Stimulated activated CD4-positive, alpha-beta T cell treated with anti-CD3 and anti-CD28 coated beads, Interleukin-1b, Interleukin-23, amount 100 ng/mL, for 48 hours (primary cell): ENCODE measurements at regions not wholly inside any gene's neighbourhood (a gene's known extent, or its start where the extent isn't known, plus 50 kb on each side); places are given as distances from the start of the nearest gene placed in this dataset.

Experiments used
- DNase-seq: peaks from one replicate; pipeline ENCODE4 v3.0.0-alpha.2; 2020

DNA sequence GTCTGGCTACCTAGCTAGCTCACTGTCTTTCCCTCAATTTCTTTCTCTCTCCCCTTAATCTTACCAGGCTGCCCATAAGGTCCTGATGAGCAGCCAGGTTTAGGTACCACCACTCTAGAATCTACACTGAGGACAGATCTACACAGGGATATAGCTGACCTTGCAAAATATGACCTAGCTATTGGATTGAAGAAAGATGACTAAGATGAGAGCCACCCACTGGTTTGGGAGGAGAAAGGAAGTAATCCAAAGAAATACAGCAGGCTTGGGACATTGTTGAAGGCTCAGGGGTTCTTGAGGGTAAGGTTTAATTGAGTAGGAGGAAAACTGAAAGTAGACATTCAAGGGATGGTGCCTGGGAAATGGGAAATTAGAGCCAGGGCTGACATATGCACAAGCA lies 142.0 kb upstream of the TMC3 start:
- no peak for DNase-seq

DNA sequence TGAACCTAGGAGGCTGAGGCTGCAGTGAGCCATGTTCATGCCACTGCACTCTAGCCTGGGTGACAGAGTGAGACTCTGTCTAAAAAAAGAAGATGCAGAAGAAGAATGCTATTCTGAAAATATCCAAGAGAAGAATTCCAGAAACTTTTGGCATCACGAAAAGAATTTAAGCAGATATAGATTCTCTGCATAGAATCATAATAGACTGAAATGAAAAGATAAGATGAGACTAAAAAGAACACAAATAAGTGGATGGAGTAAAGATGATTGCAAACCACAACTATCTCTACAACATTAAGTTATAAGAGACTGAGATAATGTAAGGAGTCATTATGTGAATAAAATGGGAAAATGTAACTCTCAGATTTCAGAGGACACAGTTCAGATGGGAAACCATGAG lies 140.7 kb upstream of the TMC3 start:
- DNase-seq = no peak

DNA sequence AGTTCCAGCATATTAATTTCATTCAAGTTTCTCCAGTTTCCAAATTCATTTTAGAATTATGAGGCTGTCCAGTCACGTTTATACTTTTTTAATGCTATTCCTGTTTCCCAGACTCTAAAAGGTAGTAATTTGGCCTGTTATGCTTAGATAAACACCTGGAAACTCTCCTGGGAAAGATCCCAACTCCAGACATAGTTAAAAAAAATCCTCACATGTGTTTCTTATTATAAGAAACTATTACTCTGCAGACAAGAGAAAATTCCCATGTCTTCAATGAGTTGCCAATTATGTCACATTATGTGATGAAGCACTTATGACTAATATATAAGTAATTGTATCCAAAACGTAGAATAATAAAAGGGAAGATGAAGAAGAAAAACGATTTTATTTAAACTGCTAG lies 137.1 kb upstream of the TMC3 start:
- DNase-seq = no peak

DNA sequence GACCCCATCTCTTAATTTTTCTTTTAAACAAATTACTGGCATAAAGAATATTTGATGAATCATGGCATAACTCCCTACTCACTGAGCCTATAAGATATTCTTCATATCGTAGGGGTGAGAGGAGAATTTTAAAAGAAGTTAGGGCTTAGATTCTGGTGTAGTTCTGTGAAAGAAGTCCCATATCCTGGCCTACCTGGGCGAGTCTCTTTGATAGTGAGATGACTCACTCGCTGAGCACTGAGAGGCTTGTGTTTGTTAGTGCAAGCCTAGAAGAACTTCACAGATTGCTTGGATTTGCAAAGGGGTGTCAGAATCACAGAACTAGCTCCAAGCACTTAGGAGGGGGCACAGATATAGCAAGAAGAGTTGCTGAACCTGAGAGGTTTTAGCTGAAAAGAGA lies 133.8 kb upstream of the TMC3 start:
- no peak for DNase-seq

DNA sequence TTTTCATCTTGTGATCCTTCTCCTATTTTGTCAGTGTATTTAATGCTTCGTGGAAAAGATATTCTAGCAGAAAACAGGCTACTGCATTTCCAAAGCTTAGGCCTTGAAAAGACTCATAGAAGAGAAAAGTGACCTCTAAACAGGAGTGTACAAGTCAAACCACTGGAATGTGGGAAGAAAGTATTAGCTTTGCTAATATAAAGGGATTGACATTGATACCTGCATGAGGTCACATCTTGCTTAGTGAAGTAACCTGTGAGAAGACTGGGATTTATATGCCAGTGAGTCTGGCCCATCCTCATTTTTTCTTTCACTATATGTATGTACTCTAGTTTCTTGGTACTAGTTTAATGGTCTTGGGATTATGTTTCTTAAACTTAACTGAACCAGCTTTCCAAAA lies 132.9 kb upstream of the TMC3 start:
- no peak for DNase-seq

DNA sequence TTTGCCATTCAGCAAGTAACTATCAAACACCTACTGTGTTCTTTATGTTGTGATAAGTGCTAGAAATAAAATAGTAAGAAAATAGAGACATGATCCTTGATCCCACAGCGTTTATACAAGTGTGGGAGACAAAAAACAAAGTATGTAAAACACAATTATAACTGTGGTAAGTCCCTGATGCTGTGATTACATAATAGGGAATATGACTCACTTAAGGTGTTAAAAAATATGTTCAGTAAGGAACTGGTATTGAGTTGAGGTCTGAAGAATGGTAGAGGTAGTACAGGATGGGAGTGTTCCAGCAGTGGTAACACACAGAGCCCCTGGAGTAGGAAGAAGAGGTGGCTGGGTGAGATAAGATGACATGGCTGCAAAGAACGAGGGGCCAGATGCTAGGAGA lies 132.1 kb upstream of the TMC3 start:
- DNase-seq = no peak

DNA sequence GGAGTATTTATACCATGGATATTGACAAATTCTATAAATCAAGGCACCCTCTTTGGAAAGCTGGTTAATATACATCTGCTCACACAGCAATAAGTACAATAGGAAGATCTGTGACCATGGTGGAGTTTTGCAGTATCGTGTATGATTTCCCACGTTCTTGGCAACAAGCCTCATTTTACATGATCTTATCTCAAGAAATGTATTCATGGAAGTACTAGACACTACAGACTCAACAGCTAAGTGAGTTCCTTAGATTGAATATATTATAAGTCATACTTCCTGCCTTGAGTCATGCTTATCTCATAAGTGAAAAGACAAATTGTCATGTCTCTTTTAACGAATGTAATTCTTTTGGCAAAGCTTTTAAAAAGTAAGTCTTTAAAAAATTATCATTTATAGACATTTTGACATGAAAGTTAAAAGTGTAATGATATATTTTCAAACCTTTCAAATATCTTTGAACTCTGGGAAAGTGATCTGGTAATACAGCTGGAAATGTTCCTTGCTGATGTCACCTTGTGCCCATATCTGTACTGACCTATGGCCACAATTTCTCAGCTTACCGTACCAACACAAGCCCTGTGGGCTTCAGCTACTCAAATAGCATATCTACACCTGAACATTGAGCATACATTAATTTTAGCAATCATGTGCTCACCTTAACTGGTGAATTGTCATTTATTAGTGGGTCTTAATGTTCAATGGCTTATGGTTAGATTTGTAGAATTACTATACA lies 130.3 kb upstream of the TMC3 start:
- DNase-seq = no peak

DNA sequence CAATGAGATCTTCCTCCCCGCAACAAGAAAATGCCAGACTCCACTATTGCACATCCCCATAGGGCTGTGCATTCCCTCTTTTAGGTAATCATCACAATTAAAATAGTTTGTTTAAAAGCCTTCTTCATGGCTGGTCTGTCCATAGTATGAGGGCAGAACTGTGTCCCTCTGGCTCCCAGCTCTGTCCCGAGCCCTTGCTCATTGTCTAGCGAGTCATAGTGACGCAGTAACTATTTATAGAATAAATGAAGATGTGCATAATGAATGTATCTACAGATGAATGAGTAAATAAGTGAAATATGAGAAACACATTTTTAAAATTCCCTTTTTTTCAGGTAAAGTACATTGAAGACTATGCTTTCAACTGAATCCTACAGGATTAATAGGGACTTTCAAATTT lies 128.4 kb upstream of the TMC3 start:
- DNase-seq = no peak

DNA sequence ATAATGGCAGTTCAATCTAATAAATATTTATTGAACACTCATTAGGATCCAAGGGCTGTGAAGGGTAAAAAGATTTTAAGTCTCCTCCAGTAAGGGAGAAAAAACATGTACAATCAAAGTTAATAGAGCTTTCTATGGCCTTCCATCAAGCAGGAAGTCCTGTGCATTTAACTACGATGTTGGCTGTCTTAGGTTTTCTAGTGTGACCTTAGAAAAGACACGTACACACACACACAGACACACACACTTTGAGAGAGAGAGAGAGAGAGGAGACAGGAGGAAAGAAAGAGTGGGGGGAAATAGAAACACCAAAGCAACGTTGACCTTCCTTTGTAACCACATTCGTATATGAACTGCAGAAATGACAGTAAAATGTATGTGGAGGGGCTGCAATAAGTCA lies 126.1 kb upstream of the TMC3 start:
- no peak for DNase-seq

DNA sequence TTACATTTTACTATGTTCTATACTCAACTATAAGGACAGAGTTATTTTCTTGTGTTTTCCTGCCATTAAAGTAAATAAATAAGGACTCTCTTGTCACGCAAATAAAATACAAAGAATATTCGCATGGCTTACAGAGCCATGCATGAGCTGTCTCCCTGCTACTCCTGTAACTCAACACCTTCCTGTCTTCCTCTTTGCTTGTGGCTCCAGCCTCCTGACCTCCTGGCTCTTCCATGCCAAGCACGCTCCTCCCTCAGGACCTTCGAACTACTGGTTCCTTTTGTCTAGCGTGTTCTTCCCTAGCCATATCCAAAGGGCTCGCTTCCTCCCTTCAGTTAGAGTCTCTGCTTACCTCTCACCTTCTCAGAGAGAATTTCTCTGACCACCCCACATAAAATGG lies 124.3 kb upstream of the TMC3 start:
- DNase-seq = no peak

DNA sequence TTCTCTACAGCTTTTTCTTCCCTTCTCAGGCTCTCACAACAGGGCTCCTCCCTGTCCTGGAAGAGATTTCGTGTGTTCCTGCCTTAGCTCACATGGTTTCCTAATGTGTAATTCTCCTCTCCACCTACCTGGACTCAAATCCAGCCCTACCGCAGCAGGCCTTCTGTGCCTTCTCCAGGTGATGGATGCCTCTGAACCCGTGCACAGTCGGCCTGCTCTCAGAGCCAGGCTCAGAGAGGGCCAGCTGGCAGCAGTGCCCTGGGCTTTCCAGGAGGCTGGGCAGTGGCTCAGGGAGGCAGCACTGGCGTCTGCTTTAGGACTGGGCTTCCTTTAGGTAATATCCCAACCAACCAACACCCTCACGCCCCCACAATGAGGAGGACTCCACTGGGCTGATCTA lies 123.2 kb upstream of the TMC3 start:
- no peak for DNase-seq

DNA sequence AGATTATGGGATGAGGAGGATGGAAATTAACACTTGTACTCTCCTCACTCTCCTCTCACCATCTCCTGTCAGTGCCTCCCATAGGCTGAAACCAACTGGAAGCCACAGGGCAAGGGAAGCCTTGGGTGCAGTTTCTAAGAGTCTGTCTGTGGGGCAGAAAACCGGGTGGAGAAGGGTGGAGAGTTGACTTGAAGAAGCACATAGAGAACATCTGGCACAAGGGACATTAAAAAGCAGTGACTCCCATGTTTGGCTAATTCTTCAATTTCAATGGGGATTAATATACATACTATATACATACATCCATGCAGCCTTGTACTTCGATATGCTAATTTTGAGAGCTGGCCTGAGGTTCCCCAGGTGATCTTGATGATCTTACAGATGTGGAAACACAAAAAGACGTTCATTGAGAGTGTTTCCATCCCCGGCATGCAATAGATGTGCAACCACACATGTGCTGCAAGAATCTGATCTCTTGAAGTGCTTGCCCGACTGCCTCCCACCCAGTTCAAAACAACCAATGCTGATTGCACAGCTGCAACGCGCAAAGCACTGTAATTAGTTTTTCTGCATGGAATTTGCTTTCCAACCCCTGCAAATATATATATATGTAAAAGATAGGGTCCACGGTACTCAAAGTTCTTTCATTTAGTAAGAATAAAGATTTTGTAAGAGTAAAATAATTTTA lies 121.9 kb upstream of the TMC3 start:
- no peak for DNase-seq

DNA sequence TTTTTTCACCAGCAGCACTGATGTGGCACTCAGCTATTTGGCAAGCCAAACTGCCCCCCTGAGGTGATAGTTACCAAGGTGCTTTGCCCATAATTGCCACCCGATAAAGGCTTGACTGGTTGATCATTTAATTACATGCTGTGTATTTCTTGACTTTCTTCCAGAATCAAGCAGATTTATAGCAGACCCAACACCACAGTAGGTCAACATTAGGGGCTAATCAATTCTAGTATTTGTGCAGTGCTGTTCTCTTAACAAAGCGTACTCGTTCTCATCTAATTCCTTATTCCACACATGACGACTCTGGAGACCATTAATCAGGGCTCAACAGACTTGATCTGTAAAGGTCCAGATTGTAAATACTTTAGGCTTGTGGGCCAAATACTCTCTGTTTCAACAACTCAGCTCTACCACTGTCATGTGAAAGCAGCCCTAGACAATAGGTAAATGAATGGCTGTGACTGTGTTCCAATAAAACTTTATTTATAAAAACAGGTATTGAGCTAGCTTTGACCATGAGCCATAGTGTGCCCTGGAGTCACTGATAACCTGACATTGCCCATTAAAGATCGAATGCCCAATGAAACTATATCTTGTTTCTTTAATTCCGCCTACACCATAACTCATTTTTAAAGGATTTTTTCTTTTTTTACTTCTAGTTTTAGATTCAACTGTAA lies 119.1 kb upstream of the TMC3 start:
- DNase-seq = no peak

DNA sequence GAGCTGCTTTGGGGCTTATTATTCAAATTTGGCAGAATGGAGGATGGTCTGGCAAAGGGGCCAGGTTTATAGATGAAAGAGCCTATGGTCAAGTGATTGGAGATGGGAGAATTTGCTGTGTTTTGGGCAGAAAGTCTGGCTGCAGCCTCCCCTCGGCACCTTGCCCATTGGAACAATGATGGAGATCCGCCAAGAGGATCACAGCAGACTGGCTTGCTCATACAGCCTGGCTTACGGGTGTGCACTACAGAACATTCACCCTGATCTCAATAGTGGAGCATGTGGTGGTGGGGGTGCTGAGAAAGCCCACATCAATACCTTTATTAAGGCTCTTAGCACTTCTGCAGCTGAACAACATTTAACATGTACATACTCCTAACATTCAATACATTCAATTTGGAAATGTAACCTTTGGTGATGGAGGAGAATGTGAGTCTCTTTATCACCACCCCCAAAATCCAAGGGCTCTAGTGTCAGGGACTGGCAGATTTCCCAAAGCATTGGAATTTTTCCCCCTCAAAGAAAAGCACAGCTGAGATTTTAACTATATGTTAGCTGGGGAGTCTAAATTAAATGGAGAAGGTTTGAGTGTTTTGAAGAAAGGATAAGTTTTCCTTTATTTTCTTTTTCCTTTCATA lies 118.4 kb upstream of the TMC3 start:
- no peak for DNase-seq

DNA sequence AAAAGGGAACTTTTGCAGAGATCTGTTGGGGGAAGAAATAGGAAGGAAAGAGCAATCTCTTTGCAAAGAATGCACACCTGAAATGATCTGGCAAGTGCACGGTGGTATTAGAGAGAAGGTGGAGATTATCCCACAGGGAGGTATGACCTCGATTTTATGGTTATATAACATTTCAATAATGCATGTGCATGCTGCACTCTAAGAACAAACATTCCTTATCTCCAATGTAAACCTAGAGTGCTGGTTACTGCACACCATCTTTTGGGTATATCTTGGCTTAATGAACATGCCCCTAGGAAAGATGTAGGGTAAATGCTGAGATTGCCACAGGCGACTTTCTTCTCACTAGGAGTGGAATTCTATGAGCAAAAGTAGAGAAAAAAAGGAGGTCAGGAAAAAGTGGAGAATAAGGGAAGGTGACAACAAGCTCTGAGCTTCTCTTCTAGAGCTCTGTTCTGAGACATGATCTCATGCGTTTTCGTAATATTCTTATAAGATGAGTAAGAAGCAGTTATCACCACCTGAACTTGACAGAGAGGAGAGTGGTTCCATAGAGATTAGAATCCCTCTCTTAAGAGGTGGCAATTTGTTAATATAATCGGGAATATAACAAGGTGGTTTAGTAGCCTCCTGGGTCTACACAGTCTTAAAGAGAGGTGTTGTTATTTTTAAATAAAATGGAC lies 117.5 kb upstream of the TMC3 start:
- no peak for DNase-seq

DNA sequence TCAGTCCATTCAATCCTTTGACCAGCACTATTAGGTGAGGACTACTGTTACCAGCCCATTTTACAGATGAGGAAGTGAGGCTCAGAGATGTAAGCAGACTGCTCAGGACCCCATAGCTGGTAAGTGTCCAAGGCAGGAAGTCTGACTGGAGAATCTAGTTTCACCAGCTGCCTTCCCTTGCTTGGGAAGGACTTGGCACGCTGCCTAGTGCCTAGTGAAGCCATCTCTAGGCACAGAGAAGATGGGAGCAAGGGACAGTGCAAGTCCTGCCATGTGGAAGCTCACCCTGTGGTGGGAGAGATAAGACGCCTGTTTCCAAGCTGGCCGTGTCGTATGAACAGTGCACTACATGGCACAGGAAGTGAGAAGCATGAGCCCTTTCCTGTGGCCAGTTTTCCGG lies 111.8 kb upstream of the TMC3 start:
- DNase-seq = no peak

DNA sequence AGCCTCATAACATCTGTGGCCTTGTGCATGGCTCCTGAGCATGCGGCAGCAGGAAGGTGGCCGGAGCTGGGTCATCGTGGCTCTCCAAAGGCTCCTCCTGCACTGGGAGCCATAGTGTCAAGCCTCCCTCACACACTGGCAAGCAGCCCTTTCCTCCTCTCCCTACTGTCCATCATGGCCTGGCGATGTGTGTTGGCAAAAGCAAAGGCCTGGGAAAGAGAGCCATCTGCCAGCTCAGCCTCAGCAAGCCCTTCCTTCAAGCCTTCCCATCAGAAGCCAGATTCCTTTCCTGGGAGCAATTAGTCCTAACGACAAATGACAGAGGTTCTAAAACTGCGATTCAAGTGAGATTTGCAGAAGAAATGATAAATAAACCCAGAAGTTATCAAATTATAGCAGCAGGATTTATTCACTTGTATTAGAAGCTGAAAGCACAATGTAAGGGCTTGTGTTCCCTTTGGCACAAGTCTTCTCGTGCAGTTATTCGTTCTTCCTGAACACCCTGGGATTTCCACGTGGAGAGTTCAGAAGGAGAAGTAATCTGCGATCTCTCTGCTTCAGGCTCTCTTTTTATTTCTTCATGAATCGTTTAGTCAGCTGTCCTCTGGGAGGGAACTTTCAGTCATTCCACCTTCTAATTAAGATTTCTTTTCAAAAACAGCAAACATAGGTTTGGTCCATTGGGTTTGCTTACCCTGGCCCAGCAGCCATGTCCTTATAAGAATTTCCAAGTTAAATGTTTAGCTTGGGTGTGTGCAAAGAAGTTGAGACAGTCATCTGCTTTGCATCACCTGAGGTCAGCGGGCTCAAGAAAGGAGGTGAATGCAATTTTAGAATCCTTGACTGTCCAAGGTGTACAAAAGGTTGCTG lies 110.3 kb upstream of the TMC3 start:
- DNase-seq = no peak

DNA sequence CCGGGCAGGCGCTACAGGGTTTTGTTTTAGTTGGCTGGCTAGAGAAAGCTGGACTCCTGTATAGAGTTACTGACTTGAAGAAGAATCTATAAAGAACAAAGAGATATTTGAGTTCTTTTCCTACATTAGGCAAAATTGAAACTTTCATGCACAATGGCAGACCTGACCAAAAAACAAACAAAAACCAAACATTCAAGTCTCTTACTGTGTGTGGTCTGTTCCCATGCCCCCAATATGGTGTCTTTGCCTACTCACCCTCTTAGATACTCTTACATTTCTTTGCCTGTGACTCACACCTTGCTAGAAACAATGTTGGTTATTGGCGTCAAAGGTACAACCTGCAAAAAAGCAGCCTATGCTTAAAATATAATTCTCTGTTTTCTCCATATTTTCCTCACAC lies 109.5 kb upstream of the TMC3 start:
- no peak for DNase-seq

DNA sequence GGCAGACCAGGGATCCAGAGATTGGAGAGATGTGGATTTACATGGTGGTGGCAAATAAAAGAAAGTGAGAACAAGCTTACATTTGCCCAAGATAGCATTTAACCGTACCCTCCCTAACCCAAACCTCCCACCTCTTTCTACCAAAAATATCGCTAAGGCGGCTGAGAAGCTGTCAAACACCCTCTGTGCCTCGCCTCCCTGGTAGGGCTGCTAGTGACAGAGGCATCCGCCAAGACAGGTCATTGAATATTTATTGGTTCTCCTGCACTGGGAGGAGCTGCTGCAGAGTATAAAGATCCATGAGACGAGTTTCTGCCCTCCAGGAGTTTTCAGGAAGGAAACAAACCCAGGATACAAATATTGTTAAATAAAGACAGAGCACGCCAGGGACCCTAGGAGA lies 107.3 kb upstream of the TMC3 start:
- no peak for DNase-seq

DNA sequence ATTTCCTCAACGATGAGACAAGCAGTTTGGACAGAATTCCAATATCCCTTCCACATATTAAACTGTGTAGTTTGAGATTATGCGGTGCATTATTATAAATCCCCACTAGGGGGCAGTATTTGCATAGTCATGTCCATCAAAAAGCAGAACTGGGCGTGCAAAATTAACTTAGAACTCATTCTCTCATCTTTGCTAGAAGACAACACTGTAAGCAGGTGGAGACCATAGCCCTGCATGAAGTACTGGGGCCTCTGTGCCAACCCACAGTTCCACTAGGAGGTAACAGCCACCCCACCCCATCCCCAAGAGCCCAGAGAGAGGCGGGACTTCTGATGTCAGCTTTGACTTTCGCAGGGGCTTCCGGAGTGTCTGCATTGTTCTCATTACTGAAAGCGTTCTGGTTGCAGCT lies 106.6 kb upstream of the TMC3 start:
- no peak for DNase-seq

DNA sequence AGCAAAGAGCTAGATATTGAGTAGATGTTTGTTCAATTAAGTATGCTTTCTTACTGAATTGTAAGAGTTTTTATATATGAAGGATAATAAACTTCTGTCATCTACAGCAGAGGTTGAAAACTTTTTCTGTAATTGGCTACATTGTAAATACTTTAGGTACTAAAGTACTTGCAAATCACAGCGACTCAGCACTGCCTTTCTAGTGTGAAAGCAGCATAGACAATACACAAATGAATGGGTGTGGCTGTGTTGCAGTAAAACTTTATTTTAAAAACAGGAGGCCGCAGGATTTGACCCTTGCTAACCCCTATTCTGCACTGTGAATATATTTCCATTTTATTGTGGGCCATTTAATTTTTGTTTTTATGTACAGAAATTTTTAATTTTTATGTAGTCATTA lies 104.3 kb upstream of the TMC3 start:
- DNase-seq = no peak

DNA sequence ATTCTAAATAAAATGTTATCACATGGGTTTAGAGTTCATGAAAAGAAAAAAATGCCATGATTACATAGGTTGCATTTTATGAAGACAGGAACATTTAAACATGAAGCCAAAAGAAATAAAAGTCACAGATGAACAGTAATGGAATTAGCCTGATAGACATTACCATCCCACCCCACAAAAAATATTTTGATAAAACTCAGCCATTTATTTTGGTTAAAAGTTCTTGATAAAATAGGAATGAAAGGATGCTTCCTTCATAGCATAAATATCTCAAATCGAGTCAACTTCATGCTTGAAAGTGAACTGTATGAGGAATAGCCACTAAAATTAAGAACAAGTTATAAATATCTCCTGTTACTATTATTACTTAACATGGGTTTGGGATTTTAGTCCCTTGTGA lies 101.9 kb upstream of the TMC3 start:
- DNase-seq = no peak
